Endodermal cell (in vitro differentiated cells): ENCODE measurements at regions not wholly inside any gene's neighbourhood (a gene's known extent, or its start where the extent isn't known, plus 50 kb on each side); places are given as distances from the start of the nearest gene placed in this dataset.
A peak's percentile ranks its signal among the peaks of the same experiment; 100 is the strongest.

ENCODE experiments used
- DNase-seq: peaks from one replicate; pipeline ENCODE4 v3.0.0-alpha.2; 2017
- H3K27ac ChIP-seq: 2 replicates; pipeline ENCODE4 v1.5.1; 2013; ENCODE audit warnings: mild to moderate bottlenecking, low read depth, low read length, moderate library complexity
- H3K27me3 ChIP-seq: 2 replicates; pipeline ENCODE4 v1.6.1; 2013; ENCODE audit warnings: mild to moderate bottlenecking, low read length, moderate library complexity; ENCODE audit not compliant: insufficient read depth, control insufficient read depth, poor library complexity, severe bottlenecking
- H3K36me3 ChIP-seq: 2 replicates; pipeline ENCODE4 v1.7.0; 2013; ENCODE audit warnings: mild to moderate bottlenecking, low read length, moderate library complexity; ENCODE audit not compliant: control insufficient read depth, insufficient read depth
- H3K4me1 ChIP-seq: one replicate; pipeline ENCODE4 v1.7.0; 2013; ENCODE audit warnings: low read length; ENCODE audit not compliant: control insufficient read depth, insufficient read depth
- H3K4me3 ChIP-seq: 2 replicates; pipeline ENCODE4 v1.5.1; 2013; ENCODE audit warnings: mild to moderate bottlenecking, low read length, moderate library complexity
- H3K9ac ChIP-seq: 2 replicates; pipeline ENCODE4 v1.6.1; 2013; ENCODE audit warnings: mild to moderate bottlenecking, low read length, moderate library complexity; ENCODE audit not compliant: poor library complexity, severe bottlenecking; ENCODE audit errors: extremely low read depth
- H3K9me3 ChIP-seq: 2 replicates; pipeline ENCODE4 v1.6.1; 2013; ENCODE audit warnings: mild to moderate bottlenecking, low read length, moderate library complexity; ENCODE audit not compliant: control insufficient read depth
- H3K27ac Mint-ChIP-seq: 2 replicates; pipeline ENCODE4 v1.8.0; 2020; ENCODE audit warnings: mixed read lengths
- H3K27me3 Mint-ChIP-seq: 2 replicates; pipeline ENCODE4 v1.8.0; 2021; ENCODE audit warnings: mild to moderate bottlenecking, mixed read lengths; ENCODE audit not compliant: insufficient read depth
- H3K36me3 Mint-ChIP-seq: 2 replicates; pipeline ENCODE4 v1.8.0; 2020; ENCODE audit warnings: low read depth, mixed read lengths
- H3K4me1 Mint-ChIP-seq: 2 replicates; pipeline ENCODE4 v1.8.0; 2020; ENCODE audit warnings: mixed read lengths
- H3K4me3 Mint-ChIP-seq: 2 replicates; pipeline ENCODE4 v1.8.0; 2020; ENCODE audit warnings: mild to moderate bottlenecking, moderate library complexity, mixed read lengths
- H3K9me3 Mint-ChIP-seq: 2 replicates; pipeline ENCODE4 v1.8.0; 2020; ENCODE audit warnings: mild to moderate bottlenecking, mixed read lengths
- whole genome bisulfite sequencing, 2 experiments: methylation state at CpG; one replicate each; pipeline versions ENCODE4 v1.1.5 to v1.1.7; 2013; ENCODE audit warnings: missing lambda C conversion rate in 2 of 2, mixed read lengths in 1 of 2; ENCODE audit not compliant: insufficient coverage in 1 of 2, insufficient read length in 1 of 2; 5-methylcytosine and 5-hydroxymethylcytosine counted together
- TF ChIP-seq, protein P1 (sequence below): fragments of 200-600 bp; sonication (generic); conservative IDR thresholded peaks from 2 replicates; pipeline ENCODE4 v1.5.0; 2021; ENCODE audit warnings: antibody characterized with exemption, mild to moderate bottlenecking

- Histone ChIP-seq H3K9me3 (no peaks in the 10 kb centered on the region), H3K9ac (no peak overlapping the region), H3K4me1 (no peaks in the 10 kb centered on the region), H3K36me3 (no peaks in the 10 kb centered on the region), H3K27ac (no peak overlapping the region), H3K27me3 (no peaks in the 10 kb centered on the region), H3K4me3 (no peak overlapping the region)
- no peak overlapping the region for H3K27ac Mint-ChIP-seq
- DNase-seq, result no peak
- H3K9me3 Mint-ChIP-seq, result no peaks in the 10 kb centered on the region
- no peaks in the 10 kb centered on the region for H3K4me1 Mint-ChIP-seq
- no peaks in the 10 kb centered on the region for H3K36me3 Mint-ChIP-seq
- no peak overlapping the region for H3K4me3 Mint-ChIP-seq
- WGBS, 2 experiments, result 88% methylated on average over 2 to 3 of the region's 3 CpGs
- TF ChIP-seq, protein P1, sequence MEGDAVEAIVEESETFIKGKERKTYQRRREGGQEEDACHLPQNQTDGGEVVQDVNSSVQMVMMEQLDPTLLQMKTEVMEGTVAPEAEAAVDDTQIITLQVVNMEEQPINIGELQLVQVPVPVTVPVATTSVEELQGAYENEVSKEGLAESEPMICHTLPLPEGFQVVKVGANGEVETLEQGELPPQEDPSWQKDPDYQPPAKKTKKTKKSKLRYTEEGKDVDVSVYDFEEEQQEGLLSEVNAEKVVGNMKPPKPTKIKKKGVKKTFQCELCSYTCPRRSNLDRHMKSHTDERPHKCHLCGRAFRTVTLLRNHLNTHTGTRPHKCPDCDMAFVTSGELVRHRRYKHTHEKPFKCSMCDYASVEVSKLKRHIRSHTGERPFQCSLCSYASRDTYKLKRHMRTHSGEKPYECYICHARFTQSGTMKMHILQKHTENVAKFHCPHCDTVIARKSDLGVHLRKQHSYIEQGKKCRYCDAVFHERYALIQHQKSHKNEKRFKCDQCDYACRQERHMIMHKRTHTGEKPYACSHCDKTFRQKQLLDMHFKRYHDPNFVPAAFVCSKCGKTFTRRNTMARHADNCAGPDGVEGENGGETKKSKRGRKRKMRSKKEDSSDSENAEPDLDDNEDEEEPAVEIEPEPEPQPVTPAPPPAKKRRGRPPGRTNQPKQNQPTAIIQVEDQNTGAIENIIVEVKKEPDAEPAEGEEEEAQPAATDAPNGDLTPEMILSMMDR, result no peak
- no peaks in the 10 kb centered on the region for H3K27me3 Mint-ChIP-seq
Observed at GRCh38 chr16:49061137-49061714, 220.4 kb downstream of the CBLN1 start.

GRCh38 chr16:49060728-49061127 is 220.9 kb downstream of the CBLN1 start:
- no peaks in the 10 kb centered on the region for H3K4me1 Mint-ChIP-seq

DNA sequence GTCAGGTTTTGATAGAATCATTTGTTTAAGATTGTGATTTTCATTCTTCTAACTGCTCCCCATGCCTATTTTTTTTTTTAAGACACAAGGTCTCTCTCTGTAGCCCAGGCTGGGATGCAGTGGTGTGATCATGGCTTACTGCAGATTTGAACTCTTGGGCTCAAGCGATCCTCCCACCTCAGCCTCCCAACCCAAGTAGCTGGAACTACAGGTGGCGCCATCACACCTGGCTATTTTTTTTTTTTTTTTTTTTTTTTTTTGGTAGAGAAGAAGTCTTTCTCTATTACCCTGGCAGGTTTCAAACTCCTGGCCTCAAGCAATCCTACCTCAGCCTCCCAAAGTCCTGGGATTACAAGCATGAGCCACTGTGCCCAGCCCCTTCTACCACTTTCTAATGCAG is 223.3 kb downstream of the CBLN1 start:
- no peak overlapping the region for H3K4me3 Mint-ChIP-seq
- H3K36me3 Mint-ChIP-seq, result no peaks in the 10 kb centered on the region
- Histone ChIP-seq H3K4me1 (peaks cover under 1% of the 10 kb centered on the region), H3K9me3 (no peaks in the 10 kb centered on the region), H3K4me3 (no peak overlapping the region), H3K36me3 (no peaks in the 10 kb centered on the region), H3K27me3 (no peaks in the 10 kb centered on the region), H3K27ac (no peak overlapping the region), H3K9ac (no peak overlapping the region)
- no peaks in the 10 kb centered on the region for H3K27me3 Mint-ChIP-seq
- no peaks in the 10 kb centered on the region for H3K4me1 Mint-ChIP-seq
- WGBS, 2 experiments, result 67% methylated on average over 1 of the region's 2 CpGs; no CpG with 5 or more reads in 1 of the 2 experiments
- DNase-seq, result no peak
- TF ChIP-seq, protein P1, result peak; percentile 53
- H3K27ac Mint-ChIP-seq, result no peak overlapping the region
- no peaks in the 10 kb centered on the region for H3K9me3 Mint-ChIP-seq

More at GRCh38 chr16:49060728-49061127, 220.9 kb downstream of the CBLN1 start:
- no peaks in the 10 kb centered on the region for H3K9me3 ChIP-seq
- H3K4me3 ChIP-seq, result no peak overlapping the region
- TF ChIP-seq, protein P1, result no peak
- H3K36me3 Mint-ChIP-seq, result no peaks in the 10 kb centered on the region
- no peak overlapping the region for H3K9ac ChIP-seq
- no peaks in the 10 kb centered on the region for H3K27me3 ChIP-seq
- H3K27me3 Mint-ChIP-seq, result no peaks in the 10 kb centered on the region
- H3K36me3 ChIP-seq, result no peaks in the 10 kb centered on the region
- H3K9me3 Mint-ChIP-seq, result no peaks in the 10 kb centered on the region
- no peak overlapping the region for H3K4me3 Mint-ChIP-seq
- DNase-seq, result no peak
- WGBS, 2 experiments, result 40 to 84% methylated on average over 1 to 2 of the region's 2 CpGs
- no peak overlapping the region for H3K27ac ChIP-seq
- no peaks in the 10 kb centered on the region for H3K4me1 ChIP-seq
- no peak overlapping the region for H3K27ac Mint-ChIP-seq
